Suppressor macrophage treated with lipopolysaccharide for 1 hour (primary cell): ENCODE measurements at regions not wholly inside any gene's neighbourhood (a gene's known extent, or its start where the extent isn't known, plus 50 kb on each side); places are given as distances from the start of the nearest gene placed in this dataset.

ENCODE experiments used
- DNase-seq, 3 donors: peaks; one replicate each; pipeline ENCODE4 v3.0.0-alpha.2; 2020 to 2022

DNA sequence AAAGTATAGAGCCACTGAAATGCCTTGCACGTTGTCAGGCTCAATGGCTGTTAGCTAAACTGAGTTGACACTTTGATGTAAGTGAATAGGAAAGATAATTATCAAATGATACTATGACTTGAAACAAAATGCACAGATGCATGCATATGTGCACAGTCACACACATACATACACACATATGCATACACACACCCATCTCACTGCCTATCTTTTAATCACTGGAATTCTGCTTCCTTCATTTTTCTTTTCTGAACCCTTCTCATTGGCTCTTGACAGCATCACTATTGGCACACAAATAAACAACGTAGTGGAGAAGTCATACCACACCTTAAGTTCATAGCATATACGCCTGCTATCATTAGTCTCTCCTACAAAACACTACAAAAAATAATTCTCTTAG lies 154.9 kb upstream of the NCKAP5 start:
- DNase-seq = no peak

GRCh38 chr2:133726973-133727372 lies 158.7 kb upstream of the NCKAP5 start:
- DNase-seq = no peak

- DNase-seq = no peak
Observed at GRCh38 chr2:133732059-133732458, 163.8 kb upstream of the NCKAP5 start.

DNA sequence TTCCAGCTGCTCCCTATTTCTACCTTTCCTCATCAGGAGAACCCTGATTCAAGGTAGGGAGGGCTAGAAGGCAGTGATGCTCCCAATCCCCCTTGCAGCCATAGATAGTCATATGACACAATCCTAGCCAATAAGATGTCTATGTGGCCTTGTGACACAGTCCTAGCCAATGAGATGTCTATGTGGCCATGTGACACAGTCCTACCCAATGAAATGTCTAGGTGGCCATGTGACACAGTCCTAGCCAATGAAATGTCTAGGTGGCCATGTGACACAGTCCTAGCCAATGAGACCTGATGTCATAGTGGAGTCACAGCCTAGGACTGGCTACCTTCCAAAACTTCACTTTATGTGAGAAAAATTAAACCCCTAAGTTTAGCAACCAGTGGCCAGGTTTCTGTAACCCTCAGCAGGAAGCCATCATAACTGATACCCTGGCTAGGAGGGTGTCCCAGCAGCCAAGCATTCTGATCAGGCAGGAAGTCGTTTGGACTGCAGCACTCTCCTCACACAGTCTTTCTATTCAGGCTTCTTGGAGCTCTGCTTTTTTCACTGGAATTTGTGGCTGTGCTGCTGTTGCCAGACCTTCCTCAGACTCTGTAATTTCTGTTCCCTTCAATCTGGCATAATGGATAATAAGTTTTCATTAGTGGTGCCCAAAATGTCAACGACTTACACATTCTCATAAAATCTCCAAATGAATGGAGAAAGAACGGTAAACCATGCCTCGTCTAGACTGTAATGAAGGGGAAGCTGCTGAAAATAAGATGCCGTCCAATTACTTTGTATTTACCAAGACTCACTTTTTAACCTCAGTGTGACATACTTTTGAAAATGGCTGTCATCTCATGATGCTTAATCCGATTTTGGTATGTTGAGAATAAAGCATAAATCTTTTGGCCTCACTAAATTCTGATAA lies 165.0 kb upstream of the NCKAP5 start:
- DNase-seq = no peak

DNA sequence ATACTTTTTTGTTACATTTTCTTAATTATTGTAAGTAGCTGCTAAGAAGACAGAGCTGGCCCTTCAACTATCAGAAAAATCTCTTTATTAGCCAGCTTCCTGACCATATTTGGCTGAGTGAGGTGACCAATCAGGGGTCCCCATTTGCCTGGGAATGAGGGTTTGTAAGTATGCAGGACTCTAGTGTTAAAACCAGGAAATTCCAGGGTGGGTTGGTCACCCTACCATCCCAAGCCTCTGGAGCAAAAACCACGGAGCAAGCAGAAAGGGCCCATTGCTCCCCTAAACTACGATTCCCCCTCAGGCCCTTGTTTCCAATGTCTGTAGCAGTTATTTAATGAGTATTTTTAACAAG lies 165.6 kb upstream of the NCKAP5 start:
- no peak for DNase-seq

- no peak for DNase-seq
Observed at GRCh38 chr2:133734716-133735495, 166.6 kb upstream of the NCKAP5 start.

GRCh38 chr2:133736674-133737073 lies 168.4 kb upstream of the NCKAP5 start:
- no peak for DNase-seq

DNA sequence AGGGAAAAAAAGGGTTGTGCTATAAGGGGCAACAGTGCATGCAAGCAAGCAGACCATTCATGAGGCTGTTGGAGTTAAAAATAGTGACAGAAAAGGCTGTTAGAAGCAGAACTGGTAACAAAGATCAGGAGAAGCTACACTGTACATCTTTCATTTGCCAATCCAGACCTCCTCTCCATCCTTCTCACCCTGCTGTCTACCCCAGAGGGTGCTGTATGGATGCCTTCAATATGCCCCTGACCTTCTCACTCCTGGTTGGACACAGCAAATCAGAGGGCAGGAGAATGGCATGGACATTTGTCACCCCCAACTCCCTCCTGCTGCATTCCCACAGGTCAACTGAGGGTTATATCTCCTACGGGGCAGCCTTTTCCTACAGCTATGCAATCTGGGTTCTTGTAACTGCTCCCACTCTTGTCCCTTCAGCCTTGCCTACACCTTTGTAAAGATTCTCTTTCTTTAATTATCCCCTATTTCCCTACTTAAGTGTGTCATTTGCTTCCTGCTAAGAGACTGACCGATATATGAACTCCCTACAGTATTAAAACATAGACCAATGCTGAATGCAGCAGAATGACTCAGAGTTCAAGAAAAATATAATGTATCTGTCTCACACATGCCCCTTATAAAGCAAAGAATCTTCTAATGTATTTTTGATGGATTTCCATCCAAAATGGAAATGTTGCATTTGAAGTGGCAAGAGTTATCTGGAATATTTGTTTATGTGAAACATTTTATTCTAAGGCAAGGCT lies 169.2 kb upstream of the NCKAP5 start:
- DNase-seq = no peak

- no peak for DNase-seq
Observed at GRCh38 chr2:133739039-133739438, 170.8 kb upstream of the NCKAP5 start.

- no peak for DNase-seq
Observed at GRCh38 chr2:133740500-133740899, 172.2 kb upstream of the NCKAP5 start.

GRCh38 chr2:133748007-133748700 lies 179.9 kb upstream of the NCKAP5 start:
- DNase-seq = no peak

- DNase-seq = no peak
Observed at GRCh38 chr2:133753665-133754064, 185.4 kb upstream of the NCKAP5 start.

DNA sequence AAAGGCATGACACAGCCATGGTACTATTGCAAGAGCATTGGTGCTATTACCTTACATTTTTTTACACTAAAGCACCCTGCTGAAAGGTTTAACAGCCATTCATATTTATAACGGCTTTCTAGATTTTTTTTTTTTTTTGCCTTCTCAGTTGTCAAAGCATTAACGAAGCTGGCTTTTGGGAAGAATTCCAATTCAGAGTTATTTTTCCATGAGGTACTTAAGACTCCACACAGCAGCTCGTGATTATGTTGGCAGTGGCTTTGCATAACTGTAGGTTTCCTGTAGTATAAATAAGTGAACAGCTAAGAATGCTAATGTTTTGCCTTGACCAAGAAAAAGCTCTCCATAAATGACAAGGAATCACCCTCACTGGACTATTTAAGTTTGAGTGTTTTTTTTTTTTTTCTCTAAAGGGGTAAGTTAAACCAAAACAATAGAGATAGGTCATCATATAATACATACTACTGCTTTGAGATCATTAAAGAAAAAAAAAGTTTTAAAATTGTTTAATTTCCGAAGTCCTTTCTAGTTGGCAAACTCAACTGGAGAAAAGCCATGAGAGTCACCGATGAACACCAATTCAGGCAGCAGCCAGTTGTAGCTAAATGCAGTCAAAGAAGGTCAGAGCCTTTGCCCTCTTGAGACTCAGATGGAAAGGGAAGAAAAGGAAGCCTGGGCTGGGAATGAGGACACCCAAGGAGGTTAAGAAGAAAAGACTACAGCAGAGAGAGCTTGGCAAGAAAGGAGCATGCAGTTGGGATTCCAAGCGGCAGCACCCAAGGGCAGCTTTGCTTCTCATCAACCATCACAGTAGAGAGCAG lies 187.4 kb upstream of the NCKAP5 start:
- no peak for DNase-seq

- no peak for DNase-seq
Observed at GRCh38 chr2:133756833-133757232, 188.6 kb upstream of the NCKAP5 start.

GRCh38 chr2:133760376-133760775 lies 192.1 kb upstream of the NCKAP5 start:
- no peak for DNase-seq

- no peak for DNase-seq
Observed at GRCh38 chr2:133765658-133766057, 197.4 kb upstream of the NCKAP5 start.

GRCh38 chr2:133766164-133766832 lies 198.0 kb upstream of the NCKAP5 start:
- no peak for DNase-seq

- no peak for DNase-seq
Observed at GRCh38 chr2:133768256-133768655, 200.0 kb upstream of the NCKAP5 start.

- no peak for DNase-seq
Observed at GRCh38 chr2:133768658-133769435, 200.6 kb upstream of the NCKAP5 start.

GRCh38 chr2:133773854-133774653 lies 205.8 kb upstream of the NCKAP5 start:
- DNase-seq = no peak
